Neural cell (in vitro differentiated cells): ENCODE measurements at regions not wholly inside any gene's neighbourhood (a gene's known extent, or its start where the extent isn't known, plus 50 kb on each side); places are given as distances from the start of the nearest gene placed in this dataset.

Experiments
- H2AFZ ChIP-seq: fragments of 200-600, 300-800 bp; sonication (generic), shearing (Covaris generic); 2 replicates; pipeline ENCODE4 v1.6.0; 2014; ENCODE audit warnings: low read depth, mild to moderate bottlenecking, antibody characterized with exemption, low read length, moderate library complexity
- H3F3A ChIP-seq: fragments of 200-600 bp; shearing (Covaris generic); 2 replicates; pipeline ENCODE4 v1.6.1; 2016; ENCODE audit warnings: mild to moderate bottlenecking, moderate library complexity, mixed read lengths, antibody characterized with exemption, low read length; ENCODE audit not compliant: insufficient read depth, poor library complexity, severe bottlenecking
- H3K27ac ChIP-seq: fragments of 200-600, 300-800 bp; sonication (generic), shearing (Covaris generic); 2 replicates; pipeline ENCODE4 v1.5.1; 2014; ENCODE audit warnings: mild to moderate bottlenecking, low read length, moderate library complexity
- H3K27me3 ChIP-seq: fragments of 300-800, 200-600 bp; sonication (generic), shearing (Covaris generic); 2 replicates; pipeline ENCODE4 v1.6.0; 2014; ENCODE audit warnings: mild to moderate bottlenecking, low read depth, low read length, moderate library complexity; ENCODE audit not compliant: insufficient read depth
- H3K36me3 ChIP-seq: fragments of 300-800, 200-600 bp; sonication (generic), shearing (Covaris generic); 2 replicates; pipeline ENCODE4 v1.5.1; 2014; ENCODE audit warnings: mild to moderate bottlenecking, antibody characterized with exemption, low read length, moderate library complexity; ENCODE audit not compliant: insufficient read depth
- H3K4me2 ChIP-seq: fragments of 300-800, 200-600 bp; sonication (generic), shearing (Covaris generic); 2 replicates; pipeline ENCODE4 v1.6.0; 2014; ENCODE audit warnings: mild to moderate bottlenecking, low read length
- H3K4me3 ChIP-seq: fragments of 300-800, 200-600 bp; sonication (generic), shearing (Covaris generic); 2 replicates; pipeline ENCODE4 v1.5.1; 2014; ENCODE audit warnings: mild to moderate bottlenecking, low read length, moderate library complexity
- H3K79me2 ChIP-seq: fragments of 200-600 bp; shearing (Covaris generic); replicated peaks from 2 replicates; pipeline ENCODE4 v1.6.0; 2014; ENCODE audit warnings: mild to moderate bottlenecking, low read length, moderate library complexity; ENCODE audit not compliant: insufficient read depth
- H3K9ac ChIP-seq: fragments of 300-800, 200-600 bp; sonication (generic), shearing (Covaris generic); 2 replicates; pipeline ENCODE4 v1.6.1; 2016; ENCODE audit warnings: mild to moderate bottlenecking, low read length, mixed read lengths
- H3K9me2 ChIP-seq: fragments of 200-600 bp; shearing (Covaris generic); 2 replicates; pipeline ENCODE4 v1.6.1; 2016; ENCODE audit warnings: mild to moderate bottlenecking, low read length, mixed read lengths; ENCODE audit not compliant: insufficient read depth
- H3K9me3 ChIP-seq: fragments of 200-600, 300-800 bp; sonication (generic), shearing (Covaris generic); 2 replicates; pipeline ENCODE4 v1.6.1; 2016; ENCODE audit warnings: mild to moderate bottlenecking, mixed run types, low read length, moderate library complexity, mixed read lengths
- H4K20me1 ChIP-seq: fragments of 200-600 bp; shearing (Covaris generic); 2 replicates; pipeline ENCODE4 v1.6.1; 2016; ENCODE audit warnings: mild to moderate bottlenecking, mixed run types; ENCODE audit not compliant: insufficient read depth
- EP300 ChIP-seq: fragments of 450-650 bp; conservative IDR thresholded peaks from 2 replicates; pipeline ENCODE4 v1.6.1; 2014; ENCODE audit warnings: antibody characterized with exemption, mild to moderate bottlenecking, moderate library complexity; ENCODE audit not compliant: poor library complexity, severe bottlenecking
- EZH2 ChIP-seq: fragments of 200-600, 300-800 bp; shearing (Covaris generic), sonication (generic); IDR thresholded peaks from 2 replicates; pipeline ENCODE4 v1.6.1; 2014; ENCODE audit warnings: antibody characterized with exemption, low read length, borderline replicate concordance, mild to moderate bottlenecking; ENCODE audit not compliant: insufficient read depth, poor library complexity, severe bottlenecking
- MXI1 ChIP-seq: fragments of 450-650 bp; conservative IDR thresholded peaks from 2 replicates; pipeline ENCODE4 v1.6.1; 2014; ENCODE audit warnings: antibody characterized with exemption, mild to moderate bottlenecking; ENCODE audit not compliant: poor library complexity, severe bottlenecking
- POLR2AphosphoS5 ChIP-seq: IDR thresholded peaks from 2 replicates; pipeline ENCODE4 v1.6.1; 2012
- RAD21 ChIP-seq: fragments of 450-650 bp; conservative IDR thresholded peaks from 2 replicates; pipeline ENCODE4 v1.6.1; 2014; ENCODE audit warnings: antibody characterized with exemption, mild to moderate bottlenecking, moderate library complexity
- SMC3 ChIP-seq: fragments of 450-650 bp; conservative IDR thresholded peaks from 2 replicates; pipeline ENCODE4 v1.6.1; 2014; ENCODE audit warnings: antibody characterized with exemption, mild to moderate bottlenecking, moderate library complexity; ENCODE audit not compliant: poor library complexity
- TAF1 ChIP-seq: IDR thresholded peaks from 2 replicates; pipeline ENCODE4 v1.6.1; 2012; ENCODE audit warnings: low read depth
- TF ChIP-seq, protein P1 (sequence below): IDR thresholded peaks from 2 replicates; pipeline ENCODE4 v1.6.1; 2012; ENCODE audit warnings: borderline replicate concordance
- TF ChIP-seq, protein P2 (sequence below): fragments of 450-650 bp; IDR thresholded peaks from 2 replicates; pipeline ENCODE4 v1.5.1; 2014; ENCODE audit warnings: antibody characterized with exemption, mild to moderate bottlenecking, moderate library complexity; ENCODE audit not compliant: poor library complexity, severe bottlenecking

DNA sequence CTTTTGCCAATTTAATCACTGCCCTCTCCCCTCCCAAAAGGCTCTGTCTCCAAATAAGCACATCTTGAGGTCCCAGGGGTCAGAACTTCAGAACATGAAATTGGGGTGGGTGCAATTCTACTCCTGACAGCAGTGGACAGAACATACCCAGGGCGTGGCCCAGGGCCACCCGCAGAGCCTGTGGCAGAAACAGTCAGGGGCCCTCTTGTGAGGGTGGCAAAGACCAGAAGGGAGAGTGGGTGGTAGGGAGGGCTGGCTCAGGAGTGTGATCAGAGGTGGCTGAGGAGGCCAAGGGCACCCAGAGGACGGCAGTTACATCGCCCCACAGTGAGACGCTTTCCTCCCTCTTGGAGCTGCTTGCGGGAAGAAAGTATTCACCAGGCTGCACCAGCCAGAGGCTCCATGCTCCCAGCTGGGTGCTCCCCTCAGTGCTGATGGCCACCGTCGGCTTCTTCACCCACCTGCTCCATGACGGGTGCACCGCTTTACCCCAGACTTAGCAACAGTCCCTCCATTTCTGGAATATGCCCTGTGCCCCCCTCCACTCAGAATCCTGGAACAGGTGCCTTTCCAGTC is 1388.0 kb downstream of the BRD1 start:
- H3K9me3 ChIP-seq: no peaks in the 10 kb centered on the region
- no peaks in the 10 kb centered on the region for H3K9me2 ChIP-seq
- no peak overlapping the region for H3K4me2 ChIP-seq
- H3K27me3 ChIP-seq: no peaks in the 10 kb centered on the region
- H4K20me1 ChIP-seq: no peaks in the 10 kb centered on the region
- H3K27ac ChIP-seq: no peak overlapping the region
- no peaks in the 10 kb centered on the region for H3K79me2 ChIP-seq
- no peaks in the 10 kb centered on the region for H3K36me3 ChIP-seq
- no peaks in the 10 kb centered on the region for H3F3A ChIP-seq
- H3K4me3 ChIP-seq: no peak overlapping the region
- TF ChIP-seq TAF1 (no peak), POLR2AphosphoS5 (no peak), EP300 (no peak), MXI1 (no peak), RAD21 (no peak), EZH2 (no peak), SMC3 (no peak)
- TF ChIP-seq, protein P1, sequence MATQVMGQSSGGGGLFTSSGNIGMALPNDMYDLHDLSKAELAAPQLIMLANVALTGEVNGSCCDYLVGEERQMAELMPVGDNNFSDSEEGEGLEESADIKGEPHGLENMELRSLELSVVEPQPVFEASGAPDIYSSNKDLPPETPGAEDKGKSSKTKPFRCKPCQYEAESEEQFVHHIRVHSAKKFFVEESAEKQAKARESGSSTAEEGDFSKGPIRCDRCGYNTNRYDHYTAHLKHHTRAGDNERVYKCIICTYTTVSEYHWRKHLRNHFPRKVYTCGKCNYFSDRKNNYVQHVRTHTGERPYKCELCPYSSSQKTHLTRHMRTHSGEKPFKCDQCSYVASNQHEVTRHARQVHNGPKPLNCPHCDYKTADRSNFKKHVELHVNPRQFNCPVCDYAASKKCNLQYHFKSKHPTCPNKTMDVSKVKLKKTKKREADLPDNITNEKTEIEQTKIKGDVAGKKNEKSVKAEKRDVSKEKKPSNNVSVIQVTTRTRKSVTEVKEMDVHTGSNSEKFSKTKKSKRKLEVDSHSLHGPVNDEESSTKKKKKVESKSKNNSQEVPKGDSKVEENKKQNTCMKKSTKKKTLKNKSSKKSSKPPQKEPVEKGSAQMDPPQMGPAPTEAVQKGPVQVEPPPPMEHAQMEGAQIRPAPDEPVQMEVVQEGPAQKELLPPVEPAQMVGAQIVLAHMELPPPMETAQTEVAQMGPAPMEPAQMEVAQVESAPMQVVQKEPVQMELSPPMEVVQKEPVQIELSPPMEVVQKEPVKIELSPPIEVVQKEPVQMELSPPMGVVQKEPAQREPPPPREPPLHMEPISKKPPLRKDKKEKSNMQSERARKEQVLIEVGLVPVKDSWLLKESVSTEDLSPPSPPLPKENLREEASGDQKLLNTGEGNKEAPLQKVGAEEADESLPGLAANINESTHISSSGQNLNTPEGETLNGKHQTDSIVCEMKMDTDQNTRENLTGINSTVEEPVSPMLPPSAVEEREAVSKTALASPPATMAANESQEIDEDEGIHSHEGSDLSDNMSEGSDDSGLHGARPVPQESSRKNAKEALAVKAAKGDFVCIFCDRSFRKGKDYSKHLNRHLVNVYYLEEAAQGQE: no peak
- TF ChIP-seq, protein P2, sequence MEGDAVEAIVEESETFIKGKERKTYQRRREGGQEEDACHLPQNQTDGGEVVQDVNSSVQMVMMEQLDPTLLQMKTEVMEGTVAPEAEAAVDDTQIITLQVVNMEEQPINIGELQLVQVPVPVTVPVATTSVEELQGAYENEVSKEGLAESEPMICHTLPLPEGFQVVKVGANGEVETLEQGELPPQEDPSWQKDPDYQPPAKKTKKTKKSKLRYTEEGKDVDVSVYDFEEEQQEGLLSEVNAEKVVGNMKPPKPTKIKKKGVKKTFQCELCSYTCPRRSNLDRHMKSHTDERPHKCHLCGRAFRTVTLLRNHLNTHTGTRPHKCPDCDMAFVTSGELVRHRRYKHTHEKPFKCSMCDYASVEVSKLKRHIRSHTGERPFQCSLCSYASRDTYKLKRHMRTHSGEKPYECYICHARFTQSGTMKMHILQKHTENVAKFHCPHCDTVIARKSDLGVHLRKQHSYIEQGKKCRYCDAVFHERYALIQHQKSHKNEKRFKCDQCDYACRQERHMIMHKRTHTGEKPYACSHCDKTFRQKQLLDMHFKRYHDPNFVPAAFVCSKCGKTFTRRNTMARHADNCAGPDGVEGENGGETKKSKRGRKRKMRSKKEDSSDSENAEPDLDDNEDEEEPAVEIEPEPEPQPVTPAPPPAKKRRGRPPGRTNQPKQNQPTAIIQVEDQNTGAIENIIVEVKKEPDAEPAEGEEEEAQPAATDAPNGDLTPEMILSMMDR: no peak
- H2AFZ ChIP-seq: no peak overlapping the region
- no peak overlapping the region for H3K9ac ChIP-seq

DNA sequence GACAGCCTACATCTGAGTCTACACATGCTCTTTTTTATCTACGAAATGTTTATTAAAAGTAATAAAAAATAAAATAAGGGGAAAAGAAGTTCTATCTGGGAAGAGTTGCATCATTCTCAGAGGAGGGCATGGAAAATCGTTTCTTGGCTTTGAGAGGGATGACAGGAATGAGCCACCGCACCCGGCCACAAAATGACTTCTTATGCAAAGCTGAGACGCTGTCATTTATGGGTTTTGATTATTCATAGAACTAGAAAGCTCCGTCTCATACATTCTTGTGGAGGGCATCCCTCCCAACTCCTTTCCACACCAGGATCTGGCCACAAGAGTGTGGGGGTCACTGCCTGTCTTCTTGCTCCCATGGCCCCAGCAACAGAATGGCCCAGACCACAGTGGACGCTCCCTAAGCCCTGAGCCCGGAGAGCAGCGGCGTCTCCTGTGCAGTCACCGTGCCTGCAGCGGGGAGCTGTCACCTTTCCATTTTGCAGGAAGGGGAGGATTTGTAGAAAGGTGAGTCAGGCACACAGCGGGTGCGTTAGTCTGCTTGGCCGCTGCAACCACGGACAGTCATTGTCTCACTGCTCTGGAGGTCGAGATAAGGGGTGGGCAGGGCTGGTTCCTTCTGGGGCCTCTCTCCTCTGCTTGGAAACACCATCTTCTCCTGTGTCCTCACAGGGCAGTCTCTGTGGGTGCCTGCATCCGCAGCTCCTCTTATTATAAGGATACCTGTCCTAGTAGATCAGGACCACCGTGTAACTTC is 1388.7 kb downstream of the BRD1 start:
- no peak overlapping the region for H3K4me3 ChIP-seq
- H3F3A ChIP-seq: no peaks in the 10 kb centered on the region
- H2AFZ ChIP-seq: no peak overlapping the region
- H3K9me2 ChIP-seq: no peaks in the 10 kb centered on the region
- H4K20me1 ChIP-seq: no peaks in the 10 kb centered on the region
- H3K27ac ChIP-seq: no peak overlapping the region
- no peak overlapping the region for H3K4me2 ChIP-seq
- H3K36me3 ChIP-seq: no peaks in the 10 kb centered on the region
- H3K9ac ChIP-seq: no peak overlapping the region
- H3K27me3 ChIP-seq: no peaks in the 10 kb centered on the region
- H3K79me2 ChIP-seq: no peaks in the 10 kb centered on the region
- TF ChIP-seq EZH2 (no peak), TAF1 (no peak), POLR2AphosphoS5 (no peak), RAD21 (no peak), MXI1 (no peak), SMC3 (no peak)
- TF ChIP-seq, protein P2: no peak
- TF ChIP-seq, protein P1: no peak
- no peaks in the 10 kb centered on the region for H3K9me3 ChIP-seq
